ENCODE measurements at regions not wholly inside any gene's neighbourhood (a gene's known extent, or its start where the extent isn't known, plus 50 kb on each side); places are given as distances from the start of the nearest gene placed in this dataset.

- DNase-seq (no peak), ATAC-seq (no peak)
- intact Hi-C loops (cut with micrococcal nuclease) = no loop called here
- CTCF ChIA-PET = no interaction called here
- H3K9me3 Mint-ChIP-seq = no peaks in the 10 kb centered on the region
- no peak overlapping the region for H3K27ac Mint-ChIP-seq
- no peaks in the 10 kb centered on the region for H3K4me1 Mint-ChIP-seq (ENCODE audit: low read depth)
- peaks cover 5% of the 10 kb centered on the region for H3K27me3 Mint-ChIP-seq
- POLR2A ChIA-PET = no interaction called here
- H3K4me3 Mint-ChIP-seq = no peak overlapping the region
- no peak for TF ChIP-seq CTCF (IDR thresholded peaks at IDR 0.05)
- no peaks in the 10 kb centered on the region for H3K36me3 Mint-ChIP-seq (ENCODE audit: low read depth)
Observed at GRCh38 chr20:60750909-60751308, 501.2 kb upstream of the CDH4 start.

GRCh38 chr20:60751826-60752225 lies 500.2 kb upstream of the CDH4 start:
- Mint-ChIP-seq H3K4me1 (ENCODE audit: low read depth) (no peaks in the 10 kb centered on the region), H3K27ac (no peak overlapping the region), H3K36me3 (ENCODE audit: low read depth) (no peaks in the 10 kb centered on the region), H3K9me3 (no peaks in the 10 kb centered on the region), H3K4me3 (no peak overlapping the region), H3K27me3 (peaks cover 5% of the 10 kb centered on the region)
- DNase-seq = no peak
- ATAC-seq = no peak
- POLR2A ChIA-PET = no interaction called here
- no peak for TF ChIP-seq CTCF (IDR thresholded peaks at IDR 0.05)
- intact Hi-C loops (cut with micrococcal nuclease) = no loop called here
- CTCF ChIA-PET = no interaction called here

- Mint-ChIP-seq H3K4me3 (no peak overlapping the region), H3K36me3 (ENCODE audit: low read depth) (no peaks in the 10 kb centered on the region), H3K27ac (no peak overlapping the region), H3K4me1 (ENCODE audit: low read depth) (no peaks in the 10 kb centered on the region), H3K27me3 (peaks cover 1% of the 10 kb centered on the region), H3K9me3 (no peaks in the 10 kb centered on the region)
- no peak for TF ChIP-seq CTCF (IDR thresholded peaks at IDR 0.05)
- intact Hi-C loops (cut with micrococcal nuclease) = no loop called here
- CTCF ChIA-PET = no interaction called here
- POLR2A ChIA-PET = no interaction called here
- DNase-seq (no peak), ATAC-seq (no peak)
Observed at GRCh38 chr20:60752741-60753420, 499.2 kb upstream of the CDH4 start.

GRCh38 chr20:60754856-60755255 lies 497.2 kb upstream of the CDH4 start:
- Mint-ChIP-seq H3K27me3 (peaks cover 3% of the 10 kb centered on the region), H3K4me1 (ENCODE audit: low read depth) (no peaks in the 10 kb centered on the region), H3K36me3 (ENCODE audit: low read depth) (no peaks in the 10 kb centered on the region), H3K4me3 (no peak overlapping the region), H3K27ac (no peak overlapping the region), H3K9me3 (no peaks in the 10 kb centered on the region)
- no peak for TF ChIP-seq CTCF (IDR thresholded peaks at IDR 0.05)
- intact Hi-C loops (cut with micrococcal nuclease) = no loop called here
- ChIA-PET POLR2A (no interaction called here), CTCF (no interaction called here)
- no peak for DNase-seq
- no peak for ATAC-seq

GRCh38 chr20:60759651-60760050 lies 492.4 kb upstream of the CDH4 start:
- Mint-ChIP-seq H3K36me3 (ENCODE audit: low read depth) (no peaks in the 10 kb centered on the region), H3K4me1 (ENCODE audit: low read depth) (no peaks in the 10 kb centered on the region), H3K27me3 (peaks cover 4% of the 10 kb centered on the region), H3K9me3 (no peaks in the 10 kb centered on the region), H3K27ac (no peak overlapping the region), H3K4me3 (no peak overlapping the region)
- CTCF ChIA-PET = no interaction called here
- POLR2A ChIA-PET = no interaction called here
- TF ChIP-seq CTCF (IDR thresholded peaks at IDR 0.05) = no peak
- intact Hi-C loops (cut with micrococcal nuclease) = no loop called here
- ATAC-seq = no peak
- DNase-seq = no peak

Measured in activated CD8-positive, alpha-beta T cell treated with anti-CD3 and anti-CD28 coated beads for 36 hours (primary cell).